SK-N-SH treated with all-trans-retinoic acid at 6 μM for 48 hours (cell line): ENCODE measurements at regions not wholly inside any gene's neighbourhood (a gene's known extent, or its start where the extent isn't known, plus 50 kb on each side); places are given as distances from the start of the nearest gene placed in this dataset.

Experiments used
- ATAC-seq: fragments of 200-7000 bp; cut with Tn5 transposase; 3 replicates; pipeline ENCODE4 v1.9.1; 2020; ENCODE audit warnings: mild to moderate bottlenecking, moderate library complexity
- ARNTL ChIP-seq: fragments of 450-650 bp; formaldehyde crosslinking; IDR thresholded peaks from 2 replicates; pipeline ENCODE4 v1.5.0; 2020; ENCODE audit warnings: low read depth, mild to moderate bottlenecking, moderate library complexity, borderline replicate concordance
- BACH2 ChIP-seq: fragments of 250-450 bp; sonication (Bioruptor Pico); IDR thresholded peaks from 2 replicates; pipeline ENCODE4 v1.9.0; 2021; ENCODE audit warnings: mild to moderate bottlenecking, borderline replicate concordance
- CREB5 ChIP-seq: fragments of 250-450 bp; sonication (Bioruptor Pico); IDR thresholded peaks from 2 replicates; pipeline ENCODE4 v1.5.1; 2020; ENCODE audit warnings: low read depth, mild to moderate bottlenecking, moderate library complexity
- CSDC2 ChIP-seq: fragments of 250-450 bp; sonication (Bioruptor Pico); IDR thresholded peaks from 2 replicates; pipeline ENCODE4 v1.5.0; 2020; ENCODE audit warnings: mild to moderate bottlenecking, moderate library complexity
- CSRNP3 ChIP-seq: fragments of 250-450 bp; sonication (Bioruptor Pico); IDR thresholded peaks from 2 replicates; pipeline ENCODE4 v1.5.1; 2021; ENCODE audit warnings: mild to moderate bottlenecking, moderate library complexity
- ESRRG ChIP-seq: fragments of 250-450 bp; sonication (Bioruptor Pico); IDR thresholded peaks from 2 replicates; pipeline ENCODE4 v1.6.1; 2021; ENCODE audit warnings: mild to moderate bottlenecking
- GLIS3 ChIP-seq: fragments of 250-450 bp; sonication (Bioruptor Pico); IDR thresholded peaks from 2 replicates; pipeline ENCODE4 v1.5.0; 2020; ENCODE audit warnings: mild to moderate bottlenecking, moderate library complexity
- PATZ1 ChIP-seq: fragments of 250-450 bp; sonication (Bioruptor Pico); IDR thresholded peaks from 2 replicates; pipeline ENCODE4 v1.8.0; 2020; ENCODE audit warnings: mild to moderate bottlenecking, moderate library complexity, borderline replicate concordance
- POU6F1 ChIP-seq: fragments of 250-450 bp; sonication (Bioruptor Pico); IDR thresholded peaks from 2 replicates; pipeline ENCODE4 v1.8.0; 2021; ENCODE audit warnings: low read depth, mild to moderate bottlenecking, moderate library complexity, borderline replicate concordance
- PPARA ChIP-seq: fragments of 250-450 bp; sonication (Bioruptor Pico); IDR thresholded peaks from 2 replicates; pipeline ENCODE4 v1.5.0; 2020; ENCODE audit warnings: mild to moderate bottlenecking, borderline replicate concordance
- RARB ChIP-seq: fragments of 250-450 bp; sonication (Bioruptor Pico); IDR thresholded peaks from 2 replicates; pipeline ENCODE4 v1.8.0; 2021; ENCODE audit warnings: mild to moderate bottlenecking, moderate library complexity
- SNAI2 ChIP-seq: fragments of 250-450 bp; sonication (Bioruptor Pico); IDR thresholded peaks from 2 replicates; pipeline ENCODE4 v1.5.0; 2020; ENCODE audit warnings: mild to moderate bottlenecking, moderate library complexity
- TCF4 ChIP-seq: fragments of 250-450 bp; sonication (Bioruptor Pico); IDR thresholded peaks from 2 replicates; pipeline ENCODE4 v1.8.0; 2021; ENCODE audit warnings: mild to moderate bottlenecking, moderate library complexity, borderline replicate concordance
- TOX ChIP-seq: fragments of 250-450 bp; sonication (Bioruptor Pico); IDR thresholded peaks from 2 replicates; pipeline ENCODE4 v1.8.0; 2021; ENCODE audit warnings: mild to moderate bottlenecking, moderate library complexity, borderline replicate concordance
- TSHZ2 ChIP-seq: fragments of 250-450 bp; sonication (Bioruptor Pico); IDR thresholded peaks from 2 replicates; pipeline ENCODE4 v1.5.0; 2020; ENCODE audit warnings: mild to moderate bottlenecking, moderate library complexity
- ZC3H10 ChIP-seq: fragments of 250-450 bp; sonication (Bioruptor Pico); IDR thresholded peaks from 2 replicates; pipeline ENCODE4 v1.5.1; 2021; ENCODE audit warnings: mild to moderate bottlenecking, moderate library complexity
- ZFP3 ChIP-seq: fragments of 250-450 bp; sonication (Bioruptor Pico); IDR thresholded peaks from 2 replicates; pipeline ENCODE4 v1.5.0; 2020; ENCODE audit warnings: mild to moderate bottlenecking, moderate library complexity
- ZFP30 ChIP-seq: fragments of 450-650 bp; formaldehyde crosslinking; IDR thresholded peaks from 2 replicates; pipeline ENCODE4 v1.5.0; 2022; ENCODE audit warnings: mild to moderate bottlenecking, moderate library complexity
- ZNF565 ChIP-seq: fragments of 450-650 bp; formaldehyde crosslinking; conservative IDR thresholded peaks from 2 replicates; pipeline ENCODE4 v1.5.0; 2020; ENCODE audit warnings: low read depth, mild to moderate bottlenecking, moderate library complexity
- ZNF70 ChIP-seq: fragments of 450-650 bp; formaldehyde crosslinking; IDR thresholded peaks from 2 replicates; pipeline ENCODE4 v1.5.0; 2020; ENCODE audit warnings: mild to moderate bottlenecking, moderate library complexity
- ZNF8 ChIP-seq: fragments of 450-650 bp; formaldehyde crosslinking; IDR thresholded peaks from 2 replicates; pipeline ENCODE4 v1.5.0; 2020; ENCODE audit warnings: mild to moderate bottlenecking, moderate library complexity

GRCh38 chr15:53395871-53396270 is 363.6 kb downstream of the WDR72 start:
- TF ChIP-seq TCF4 (CRISPR knock-in tag) (no peak), ZFP3 (CRISPR knock-in tag) (no peak), ZNF565 (CRISPR knock-in tag) (no peak), ZNF8 (CRISPR knock-in tag) (no peak), GLIS3 (no peak), SNAI2 (no peak), ESRRG (CRISPR knock-in tag) (no peak), CSRNP3 (no peak), TOX (CRISPR knock-in tag) (no peak), CREB5 (CRISPR knock-in tag) (no peak), ARNTL (CRISPR knock-in tag) (no peak), ZNF70 (CRISPR knock-in tag) (no peak), PPARA (CRISPR knock-in tag) (no peak), ZC3H10 (CRISPR knock-in tag) (no peak), TSHZ2 (CRISPR knock-in tag) (no peak), ZFP30 (CRISPR knock-in tag) (no peak), RARB (CRISPR knock-in tag) (no peak)
- no peak for ATAC-seq

- TF ChIP-seq ESRRG (CRISPR knock-in tag) (no peak), POU6F1 (CRISPR knock-in tag) (no peak), BACH2 (CRISPR knock-in tag) (no peak), TCF4 (CRISPR knock-in tag) (no peak), SNAI2 (no peak), TOX (CRISPR knock-in tag) (no peak), ZNF8 (CRISPR knock-in tag) (no peak), ZFP30 (CRISPR knock-in tag) (no peak), TSHZ2 (CRISPR knock-in tag) (no peak)
- no peak for ATAC-seq
Measured at GRCh38 chr15:53390549-53390948, 368.9 kb downstream of the WDR72 start.

GRCh38 chr15:53389271-53390037 is 370.0 kb downstream of the WDR72 start:
- TF ChIP-seq RARB (CRISPR knock-in tag) (no peak), TSHZ2 (CRISPR knock-in tag) (no peak), ZNF565 (CRISPR knock-in tag) (no peak), PATZ1 (no peak), CSDC2 (CRISPR knock-in tag) (no peak), ESRRG (CRISPR knock-in tag) (no peak), ZC3H10 (CRISPR knock-in tag) (no peak), ARNTL (CRISPR knock-in tag) (no peak)
- ATAC-seq = no peak
